ENCODE measurements at regions not wholly inside any gene's neighbourhood (a gene's known extent, or its start where the extent isn't known, plus 50 kb on each side); places are given as distances from the start of the nearest gene placed in this dataset.
"Not testable (repeated sequence)": the region's sequence is repeated elsewhere in the genome, so short reads cannot be mapped to it uniquely, and the experiment has no call there.

GRCh38 chr12:67457136-67457535 is 188.0 kb downstream of the CAND1 start:
- DNase-seq, result no peak

GRCh38 chr12:67457778-67458665 is 188.9 kb downstream of the CAND1 start:
- no peak for DNase-seq

- DNase-seq, result no peak
Observed at GRCh38 chr12:67459173-67459572, 189.4 kb upstream of the DYRK2 start.

GRCh38 chr12:67459578-67459977 is 189.0 kb upstream of the DYRK2 start:
- no peak for DNase-seq

- DNase-seq, result no peak
Observed at GRCh38 chr12:67460388-67460787, 188.2 kb upstream of the DYRK2 start.

- no peak for DNase-seq
Observed at GRCh38 chr12:67468549-67469245, 179.8 kb upstream of the DYRK2 start.

- no peak for DNase-seq
Observed at GRCh38 chr12:67469666-67470065, 178.9 kb upstream of the DYRK2 start.

GRCh38 chr12:67471810-67472209 is 176.7 kb upstream of the DYRK2 start:
- no peak for DNase-seq

GRCh38 chr12:67472539-67472938 is 176.0 kb upstream of the DYRK2 start:
- DNase-seq, result no peak

- no peak for DNase-seq
Observed at GRCh38 chr12:67474934-67475620, 173.5 kb upstream of the DYRK2 start.

GRCh38 chr12:67475725-67476124 is 172.8 kb upstream of the DYRK2 start:
- DNase-seq, result no peak

GRCh38 chr12:67477681-67478265 is 170.8 kb upstream of the DYRK2 start:
- no peak for DNase-seq

GRCh38 chr12:67482751-67483661 is 165.5 kb upstream of the DYRK2 start:
- peak; percentile 59 for DNase-seq

- DNase-seq, result no peak
Observed at GRCh38 chr12:67483871-67484554, 164.5 kb upstream of the DYRK2 start.

- DNase-seq, result no peak
Observed at GRCh38 chr12:67484791-67485480, 163.6 kb upstream of the DYRK2 start.

GRCh38 chr12:67486671-67487070 is 161.9 kb upstream of the DYRK2 start:
- DNase-seq, result no peak

- not testable (repeated sequence) for DNase-seq
Observed at GRCh38 chr12:67488349-67488748, 160.2 kb upstream of the DYRK2 start.

GRCh38 chr12:67489007-67489406 is 159.5 kb upstream of the DYRK2 start:
- no peak for DNase-seq

- no peak for DNase-seq
Observed at GRCh38 chr12:67496581-67496980, 152.0 kb upstream of the DYRK2 start.

- DNase-seq, result no peak
Observed at GRCh38 chr12:67498991-67499390, 149.6 kb upstream of the DYRK2 start.

- no peak for DNase-seq
Observed at GRCh38 chr12:67501362-67501761, 147.2 kb upstream of the DYRK2 start.
